ENCODE measurements at regions not wholly inside any gene's neighbourhood (a gene's known extent, or its start where the extent isn't known, plus 50 kb on each side); places are given as distances from the start of the nearest gene placed in this dataset.

- no peak for TF ChIP-seq GATA2 (IDR thresholded peaks at IDR 0.05; ENCODE audit: low read depth, low read length)
- no peak for TF ChIP-seq GATA3 (IDR thresholded peaks at IDR 0.05; ENCODE audit: low read depth, low read length)
These were observed 184.4 kb downstream of the ERMARD start for GRCh38 chr6:169935861-169936260.
